Astrocyte (in vitro differentiated cells and primary cell): ENCODE measurements at regions not wholly inside any gene's neighbourhood (a gene's known extent, or its start where the extent isn't known, plus 50 kb on each side); places are given as distances from the start of the nearest gene placed in this dataset.

Source experiments
- DNase-seq: peaks from one replicate; pipeline ENCODE4 v3.0.0-alpha.2; 2010; ENCODE audit warnings: low read depth
- FAIRE-seq: peaks from 2 replicates; lab custom pipeline; 2011; peaks lifted over from hg19 to GRCh38; lab: Jason Lieb, UNC
- H2AFZ ChIP-seq: 2 replicates; pipeline ENCODE4 v1.6.0; 2012; ENCODE audit warnings: low read depth, low read length, inconsistent platforms
- H3K27ac ChIP-seq: 2 replicates; pipeline ENCODE4 v1.5.1; 2011; ENCODE audit warnings: low read depth, low read length, inconsistent platforms
- H3K27me3 ChIP-seq: 2 replicates; pipeline ENCODE4 v1.6.0; 2011; ENCODE audit warnings: low read length, inconsistent platforms; ENCODE audit not compliant: insufficient read depth
- H3K36me3 ChIP-seq: 2 replicates; pipeline ENCODE4 v1.5.1; 2011; ENCODE audit warnings: low read length, inconsistent platforms; ENCODE audit not compliant: insufficient read depth
- H3K4me1 ChIP-seq: 2 replicates; pipeline ENCODE4 v1.5.1; 2011; ENCODE audit warnings: low read length, inconsistent platforms; ENCODE audit not compliant: insufficient read depth
- H3K4me2 ChIP-seq: 2 replicates; pipeline ENCODE4 v1.6.0; 2012; ENCODE audit warnings: low read length, inconsistent platforms
- H3K4me3 ChIP-seq: 2 replicates; pipeline ENCODE4 v1.5.1; 2011; ENCODE audit warnings: low read depth, mild to moderate bottlenecking, low read length, inconsistent platforms; ENCODE audit not compliant: insufficient read depth
- H3K79me2 ChIP-seq: 2 replicates; pipeline ENCODE4 v1.6.0; 2012; ENCODE audit warnings: mild to moderate bottlenecking, low read length, inconsistent platforms; ENCODE audit not compliant: insufficient read depth
- H3K9ac ChIP-seq: 2 replicates; pipeline ENCODE4 v1.6.0; 2012; ENCODE audit warnings: mild to moderate bottlenecking, low read length, inconsistent platforms
- H3K9me3 ChIP-seq: 2 replicates; pipeline ENCODE4 v1.5.1; 2012; ENCODE audit warnings: low read depth, mild to moderate bottlenecking, low read length, inconsistent platforms; ENCODE audit not compliant: insufficient read depth
- H4K20me1 ChIP-seq: 2 replicates; pipeline ENCODE4 v1.6.0; 2012; ENCODE audit warnings: low read length, inconsistent platforms; ENCODE audit not compliant: insufficient read depth
- H3K27ac Mint-ChIP-seq: one replicate; pipeline ENCODE4 v1.8.0; 2021; ENCODE audit warnings: mild to moderate bottlenecking, mixed read lengths; ENCODE audit not compliant: unreplicated experiment
- H3K27me3 Mint-ChIP-seq: one replicate; pipeline ENCODE4 v1.8.0; 2021; ENCODE audit warnings: low read depth, mixed read lengths; ENCODE audit not compliant: unreplicated experiment
- H3K36me3 Mint-ChIP-seq: one replicate; pipeline ENCODE4 v1.8.0; 2021; ENCODE audit warnings: low read depth, mixed read lengths; ENCODE audit not compliant: unreplicated experiment
- H3K4me1 Mint-ChIP-seq: one replicate; pipeline ENCODE4 v1.8.0; 2021; ENCODE audit warnings: low read depth, mixed read lengths; ENCODE audit not compliant: unreplicated experiment
- H3K4me3 Mint-ChIP-seq: one replicate; pipeline ENCODE4 v1.8.0; 2021; ENCODE audit warnings: mild to moderate bottlenecking, moderate library complexity, mixed read lengths; ENCODE audit not compliant: unreplicated experiment
- H3K9me3 Mint-ChIP-seq: one replicate; pipeline ENCODE4 v1.8.0; 2021; ENCODE audit warnings: mild to moderate bottlenecking, mixed read lengths; ENCODE audit not compliant: unreplicated experiment
- EZH2 ChIP-seq: IDR thresholded peaks from 2 replicates; pipeline ENCODE4 v1.6.1; 2012; ENCODE audit warnings: mild to moderate bottlenecking, low read length, inconsistent platforms; ENCODE audit not compliant: insufficient read depth
- TF ChIP-seq, protein P1 (sequence below): IDR thresholded peaks from 2 replicates; pipeline ENCODE4 v1.5.1; 2011; ENCODE audit warnings: low read depth, mild to moderate bottlenecking, inconsistent platforms, low read length, moderate library complexity; ENCODE audit not compliant: insufficient read depth

DNA sequence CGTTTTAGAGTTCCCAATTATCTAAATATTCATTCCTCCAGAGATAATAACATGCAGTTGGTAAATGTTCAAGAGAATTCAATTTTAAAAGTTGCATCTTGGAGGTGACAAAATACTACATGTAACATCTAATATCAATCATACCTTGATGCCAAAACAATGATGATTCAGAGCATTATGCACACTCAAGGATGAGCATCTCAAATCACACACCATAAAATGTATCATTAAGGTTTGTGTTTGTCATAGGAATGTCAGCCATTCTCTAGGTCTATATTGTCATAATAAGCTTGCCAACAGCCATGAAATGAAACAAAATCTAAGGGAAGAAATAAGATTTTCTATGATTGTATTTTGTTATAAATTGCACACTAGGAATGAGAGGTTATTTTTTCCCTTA lies 1667.0 kb downstream of the DPP10 start:
- no peaks in the 10 kb centered on the region for H3K36me3 ChIP-seq
- Mint-ChIP-seq H3K27ac (no peak overlapping the region), H3K36me3 (no peaks in the 10 kb centered on the region), H3K4me3 (no peak overlapping the region), H3K27me3 (no peaks in the 10 kb centered on the region), H3K4me1 (no peaks in the 10 kb centered on the region), H3K9me3 (no peaks in the 10 kb centered on the region)
- no peaks in the 10 kb centered on the region for H4K20me1 ChIP-seq
- TF ChIP-seq EZH2, result no peak
- TF ChIP-seq, protein P1, sequence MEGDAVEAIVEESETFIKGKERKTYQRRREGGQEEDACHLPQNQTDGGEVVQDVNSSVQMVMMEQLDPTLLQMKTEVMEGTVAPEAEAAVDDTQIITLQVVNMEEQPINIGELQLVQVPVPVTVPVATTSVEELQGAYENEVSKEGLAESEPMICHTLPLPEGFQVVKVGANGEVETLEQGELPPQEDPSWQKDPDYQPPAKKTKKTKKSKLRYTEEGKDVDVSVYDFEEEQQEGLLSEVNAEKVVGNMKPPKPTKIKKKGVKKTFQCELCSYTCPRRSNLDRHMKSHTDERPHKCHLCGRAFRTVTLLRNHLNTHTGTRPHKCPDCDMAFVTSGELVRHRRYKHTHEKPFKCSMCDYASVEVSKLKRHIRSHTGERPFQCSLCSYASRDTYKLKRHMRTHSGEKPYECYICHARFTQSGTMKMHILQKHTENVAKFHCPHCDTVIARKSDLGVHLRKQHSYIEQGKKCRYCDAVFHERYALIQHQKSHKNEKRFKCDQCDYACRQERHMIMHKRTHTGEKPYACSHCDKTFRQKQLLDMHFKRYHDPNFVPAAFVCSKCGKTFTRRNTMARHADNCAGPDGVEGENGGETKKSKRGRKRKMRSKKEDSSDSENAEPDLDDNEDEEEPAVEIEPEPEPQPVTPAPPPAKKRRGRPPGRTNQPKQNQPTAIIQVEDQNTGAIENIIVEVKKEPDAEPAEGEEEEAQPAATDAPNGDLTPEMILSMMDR, result no peak
- H3K4me2 ChIP-seq, result no peak overlapping the region
- H2AFZ ChIP-seq, result no peak overlapping the region
- no peak for FAIRE-seq
- H3K27ac ChIP-seq, result no peak overlapping the region
- H3K9me3 ChIP-seq, result no peaks in the 10 kb centered on the region
- H3K9ac ChIP-seq, result no peak overlapping the region
- no peak for DNase-seq
- H3K27me3 ChIP-seq, result no peaks in the 10 kb centered on the region
- H3K79me2 ChIP-seq, result no peaks in the 10 kb centered on the region
- H3K4me1 ChIP-seq, result no peaks in the 10 kb centered on the region
- no peak overlapping the region for H3K4me3 ChIP-seq

GRCh38 chr2:116117845-116118244 lies 1675.4 kb downstream of the DPP10 start:
- H3K4me3 Mint-ChIP-seq, result no peak overlapping the region
- TF ChIP-seq, protein P1, result no peak
- no peak for TF ChIP-seq EZH2
- H3K9ac ChIP-seq, result no peak overlapping the region
- H3K27ac ChIP-seq, result no peak overlapping the region
- H3K27me3 ChIP-seq, result no peaks in the 10 kb centered on the region
- H3K79me2 ChIP-seq, result no peaks in the 10 kb centered on the region
- no peaks in the 10 kb centered on the region for H4K20me1 ChIP-seq
- no peak overlapping the region for H3K4me3 ChIP-seq
- H3K27ac Mint-ChIP-seq, result no peak overlapping the region
- no peaks in the 10 kb centered on the region for H3K36me3 ChIP-seq
- no peaks in the 10 kb centered on the region for H3K9me3 Mint-ChIP-seq
- DNase-seq (no peak), FAIRE-seq (no peak)
- H2AFZ ChIP-seq, result no peak overlapping the region
- no peak overlapping the region for H3K4me2 ChIP-seq
- no peaks in the 10 kb centered on the region for H3K9me3 ChIP-seq
- H3K36me3 Mint-ChIP-seq, result no peaks in the 10 kb centered on the region
- H3K4me1 Mint-ChIP-seq, result no peaks in the 10 kb centered on the region
- H3K4me1 ChIP-seq, result no peaks in the 10 kb centered on the region
- no peaks in the 10 kb centered on the region for H3K27me3 Mint-ChIP-seq

GRCh38 chr2:116132833-116133232 lies 1681.7 kb upstream of the DDX18 start:
- no peak overlapping the region for H3K9ac ChIP-seq
- no peaks in the 10 kb centered on the region for H3K36me3 ChIP-seq
- no peak for TF ChIP-seq EZH2
- TF ChIP-seq, protein P1, result no peak
- no peak overlapping the region for H2AFZ ChIP-seq
- no peaks in the 10 kb centered on the region for H3K36me3 Mint-ChIP-seq
- no peaks in the 10 kb centered on the region for H4K20me1 ChIP-seq
- H3K27ac Mint-ChIP-seq, result no peak overlapping the region
- no peak overlapping the region for H3K4me2 ChIP-seq
- H3K27me3 Mint-ChIP-seq, result peaks cover 1% of the 10 kb centered on the region
- H3K79me2 ChIP-seq, result no peaks in the 10 kb centered on the region
- H3K4me3 ChIP-seq, result no peak overlapping the region
- H3K9me3 ChIP-seq, result no peaks in the 10 kb centered on the region
- H3K9me3 Mint-ChIP-seq, result no peaks in the 10 kb centered on the region
- H3K27me3 ChIP-seq, result no peaks in the 10 kb centered on the region
- no peaks in the 10 kb centered on the region for H3K4me1 ChIP-seq
- DNase-seq (no peak), FAIRE-seq (no peak)
- H3K27ac ChIP-seq, result no peak overlapping the region
- no peak overlapping the region for H3K4me3 Mint-ChIP-seq
- peaks cover 5% of the 10 kb centered on the region for H3K4me1 Mint-ChIP-seq
